Liver (tissue), 3 donors: ENCODE measurements at regions not wholly inside any gene's neighbourhood (a gene's known extent, or its start where the extent isn't known, plus 50 kb on each side); places are given as distances from the start of the nearest gene placed in this dataset.

Experiments used
- CTCF ChIP-seq: fragments of 150-350 bp; IDR thresholded peaks from 2 replicates; pipeline ENCODE4 v1.5.1; 2017; ENCODE audit warnings: improper control_type of control experiment, low read depth, low read length; ENCODE audit not compliant: missing input control
- FOXA1 ChIP-seq: IDR thresholded peaks from 2 replicates; pipeline ENCODE4 v1.6.1; 2016; ENCODE audit warnings: antibody characterized with exemption
- HNF4A ChIP-seq, 2 donors: conservative IDR thresholded peaks; 2 replicates each; pipeline ENCODE4 v1.6.1; 2016; ENCODE audit warnings: antibody characterized with exemption in 2 of 2, mild to moderate bottlenecking in 2 of 2
- HNF4G ChIP-seq: IDR thresholded peaks from 2 replicates; pipeline ENCODE4 v1.6.1; 2016; ENCODE audit warnings: antibody characterized with exemption
- MAX ChIP-seq: IDR thresholded peaks from 2 replicates; pipeline ENCODE4 v1.6.1; 2016; ENCODE audit warnings: antibody characterized with exemption
- RAD21 ChIP-seq, 2 donors: IDR thresholded peaks; 2 replicates each; pipeline ENCODE4 v1.6.1; 2016; ENCODE audit warnings: antibody characterized with exemption in 2 of 2, mild to moderate bottlenecking in 2 of 2
- SP1 ChIP-seq: IDR thresholded peaks from 2 replicates; pipeline ENCODE4 v1.6.1; 2018; ENCODE audit warnings: antibody characterized with exemption, mild to moderate bottlenecking
- TAF1 ChIP-seq: conservative IDR thresholded peaks from 2 replicates; pipeline ENCODE4 v1.6.1; 2016; ENCODE audit warnings: antibody characterized with exemption, mild to moderate bottlenecking
- YY1 ChIP-seq: IDR thresholded peaks from 2 replicates; pipeline ENCODE4 v1.6.1; 2016; ENCODE audit warnings: antibody characterized with exemption, mild to moderate bottlenecking
- TF ChIP-seq, protein P1 (sequence below): IDR thresholded peaks from 2 replicates; pipeline ENCODE4 v1.6.1; 2016; ENCODE audit warnings: antibody characterized with exemption, mild to moderate bottlenecking
- TF ChIP-seq, protein P2 (sequence below): IDR thresholded peaks from 2 replicates; pipeline ENCODE4 v1.6.1; 2016; ENCODE audit warnings: antibody characterized with exemption
- donor health status: healthy.
- donor health status: healthy.

DNA sequence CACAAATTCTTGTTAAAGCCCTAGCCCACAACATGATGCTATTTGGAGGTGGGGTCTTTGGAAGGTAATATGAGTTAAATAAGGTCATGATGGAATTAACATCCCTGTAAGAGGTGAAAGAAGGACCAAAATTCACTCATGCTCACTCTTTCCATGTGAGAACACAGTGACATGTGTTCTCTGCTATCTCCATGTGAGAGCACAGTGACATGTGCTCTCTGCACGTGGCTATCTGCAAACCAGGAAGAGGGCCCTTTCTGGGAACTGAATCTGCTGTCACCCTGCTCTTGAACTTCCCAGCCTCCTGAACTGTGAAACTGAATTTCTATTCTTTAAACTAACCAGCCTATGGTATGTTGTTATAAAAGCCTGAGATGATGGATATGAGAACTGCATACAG lies 1159.4 kb upstream of the ADGRB3 start:
- TF ChIP-seq FOXA1, result no peak
- no peak for TF ChIP-seq CTCF
- no peak for TF ChIP-seq SP1
- no peak for TF ChIP-seq HNF4A (conservative IDR thresholded peaks at IDR 0.05)
- TF ChIP-seq TAF1, result no peak
- no peak for TF ChIP-seq HNF4G
- TF ChIP-seq, protein P1, sequence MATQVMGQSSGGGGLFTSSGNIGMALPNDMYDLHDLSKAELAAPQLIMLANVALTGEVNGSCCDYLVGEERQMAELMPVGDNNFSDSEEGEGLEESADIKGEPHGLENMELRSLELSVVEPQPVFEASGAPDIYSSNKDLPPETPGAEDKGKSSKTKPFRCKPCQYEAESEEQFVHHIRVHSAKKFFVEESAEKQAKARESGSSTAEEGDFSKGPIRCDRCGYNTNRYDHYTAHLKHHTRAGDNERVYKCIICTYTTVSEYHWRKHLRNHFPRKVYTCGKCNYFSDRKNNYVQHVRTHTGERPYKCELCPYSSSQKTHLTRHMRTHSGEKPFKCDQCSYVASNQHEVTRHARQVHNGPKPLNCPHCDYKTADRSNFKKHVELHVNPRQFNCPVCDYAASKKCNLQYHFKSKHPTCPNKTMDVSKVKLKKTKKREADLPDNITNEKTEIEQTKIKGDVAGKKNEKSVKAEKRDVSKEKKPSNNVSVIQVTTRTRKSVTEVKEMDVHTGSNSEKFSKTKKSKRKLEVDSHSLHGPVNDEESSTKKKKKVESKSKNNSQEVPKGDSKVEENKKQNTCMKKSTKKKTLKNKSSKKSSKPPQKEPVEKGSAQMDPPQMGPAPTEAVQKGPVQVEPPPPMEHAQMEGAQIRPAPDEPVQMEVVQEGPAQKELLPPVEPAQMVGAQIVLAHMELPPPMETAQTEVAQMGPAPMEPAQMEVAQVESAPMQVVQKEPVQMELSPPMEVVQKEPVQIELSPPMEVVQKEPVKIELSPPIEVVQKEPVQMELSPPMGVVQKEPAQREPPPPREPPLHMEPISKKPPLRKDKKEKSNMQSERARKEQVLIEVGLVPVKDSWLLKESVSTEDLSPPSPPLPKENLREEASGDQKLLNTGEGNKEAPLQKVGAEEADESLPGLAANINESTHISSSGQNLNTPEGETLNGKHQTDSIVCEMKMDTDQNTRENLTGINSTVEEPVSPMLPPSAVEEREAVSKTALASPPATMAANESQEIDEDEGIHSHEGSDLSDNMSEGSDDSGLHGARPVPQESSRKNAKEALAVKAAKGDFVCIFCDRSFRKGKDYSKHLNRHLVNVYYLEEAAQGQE, result no peak
- TF ChIP-seq MAX, result no peak
- TF ChIP-seq, protein P2, sequence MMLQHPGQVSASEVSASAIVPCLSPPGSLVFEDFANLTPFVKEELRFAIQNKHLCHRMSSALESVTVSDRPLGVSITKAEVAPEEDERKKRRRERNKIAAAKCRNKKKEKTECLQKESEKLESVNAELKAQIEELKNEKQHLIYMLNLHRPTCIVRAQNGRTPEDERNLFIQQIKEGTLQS, result no peak
- TF ChIP-seq YY1, result no peak
- TF ChIP-seq RAD21 (IDR thresholded peaks at IDR 0.05), result no peak
